GM18505 (cell line): ENCODE measurements at regions not wholly inside any gene's neighbourhood (a gene's known extent, or its start where the extent isn't known, plus 50 kb on each side); places are given as distances from the start of the nearest gene placed in this dataset.

Experiments
- ATAC-seq: cut with Tn5 transposase; IDR thresholded peaks from one replicate; pipeline ENCODE4 v1.9.1; 2021; ENCODE audit not compliant: unreplicated experiment
- POLR2A ChIP-seq: IDR thresholded peaks from 4 replicates; pipeline ENCODE4 v1.6.1; 2011; ENCODE audit warnings: borderline replicate concordance; ENCODE audit not compliant: insufficient read depth, insufficient read length; ENCODE audit errors: extremely low read depth

- TF ChIP-seq POLR2A, result no peak
- ATAC-seq, result no peak
Observed at GRCh38 chr7:67542916-67543315, 546.3 kb downstream of the TYW1 start.

DNA sequence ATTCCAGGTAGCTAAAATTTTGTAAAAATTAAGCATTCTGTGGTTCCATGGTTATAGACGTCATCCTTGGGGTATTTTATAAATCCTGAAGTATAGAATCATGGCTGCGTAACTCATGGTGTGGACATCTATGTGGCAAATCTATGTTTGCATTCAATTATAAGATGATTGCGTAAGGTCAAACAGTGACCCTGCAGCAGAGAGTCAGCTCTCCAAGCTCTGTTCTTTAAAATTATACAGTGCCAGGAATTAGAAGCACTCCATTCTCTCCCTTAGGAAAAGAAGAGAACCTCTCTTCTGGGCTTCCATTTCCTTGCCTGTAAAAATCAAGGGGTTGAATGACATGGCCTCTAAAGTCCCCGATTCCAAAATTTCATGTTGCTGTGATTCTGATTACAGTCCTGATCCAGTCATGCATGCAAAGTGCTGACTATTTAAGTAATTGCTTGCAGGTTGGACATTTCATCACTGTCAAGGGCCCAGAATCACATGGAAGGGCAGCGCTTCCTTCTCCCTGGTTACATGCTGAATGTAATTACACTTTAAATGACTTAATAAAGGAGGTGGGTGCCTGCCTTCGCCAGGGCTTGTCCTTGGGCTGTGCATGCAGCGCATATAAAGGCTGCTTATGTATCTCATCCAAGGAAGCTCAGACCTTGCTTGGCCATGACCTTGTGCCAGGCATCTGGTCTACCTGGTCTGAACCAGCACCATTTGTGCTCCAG lies 550.7 kb downstream of the TYW1 start:
- no peak for TF ChIP-seq POLR2A
- ATAC-seq, result no peak

DNA sequence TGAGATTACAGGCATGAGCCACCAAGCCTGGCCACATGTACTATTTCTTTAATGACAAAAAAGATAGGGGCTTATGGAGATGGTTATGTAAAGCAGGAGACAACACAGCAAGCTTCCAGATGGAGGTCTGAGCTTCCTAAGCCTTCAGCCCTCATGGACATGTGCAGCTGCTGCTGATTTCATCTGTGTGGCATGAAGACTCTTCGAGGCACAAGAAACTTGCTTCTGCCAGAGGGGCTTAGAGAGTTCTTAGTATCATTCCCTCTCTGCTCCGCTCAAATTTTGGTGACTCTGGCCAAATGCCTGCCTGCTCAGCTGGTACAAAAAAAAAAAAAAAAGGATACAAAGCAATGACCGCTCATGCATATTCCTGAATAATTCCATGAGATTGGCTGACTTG lies 552.5 kb downstream of the TYW1 start:
- ATAC-seq, result no peak
- TF ChIP-seq POLR2A, result no peak

DNA sequence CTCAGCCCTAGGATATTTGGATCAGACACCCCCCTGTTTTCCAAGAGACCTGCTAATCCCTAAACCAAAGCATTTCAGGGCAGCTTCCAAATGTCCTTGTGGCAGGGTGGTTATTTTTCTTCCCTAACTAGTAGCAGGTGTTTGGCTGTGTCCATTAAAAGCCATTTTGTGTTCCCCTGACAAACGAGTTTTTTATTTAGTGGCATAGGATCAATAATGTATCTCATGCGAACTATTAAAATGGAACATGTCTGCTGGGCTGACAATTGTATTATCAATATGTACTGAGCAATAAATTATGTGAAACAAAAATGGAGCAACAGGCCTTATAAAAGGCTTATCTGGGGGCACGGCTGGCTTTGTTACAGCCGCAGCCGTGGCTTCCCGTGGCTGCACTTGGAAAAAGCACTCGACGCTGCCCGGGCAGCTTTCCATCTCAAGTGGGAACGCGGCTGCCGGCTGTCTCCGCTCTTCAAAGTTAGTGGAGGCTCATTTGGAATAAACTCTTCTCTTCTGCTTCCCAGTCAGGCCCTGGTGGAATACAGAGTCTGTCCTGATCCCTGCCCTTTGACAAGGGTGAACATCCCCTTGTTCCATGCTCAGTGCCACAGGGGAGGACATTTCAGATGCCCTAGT lies 554.3 kb downstream of the TYW1 start:
- ATAC-seq, result no peak
- no peak for TF ChIP-seq POLR2A

DNA sequence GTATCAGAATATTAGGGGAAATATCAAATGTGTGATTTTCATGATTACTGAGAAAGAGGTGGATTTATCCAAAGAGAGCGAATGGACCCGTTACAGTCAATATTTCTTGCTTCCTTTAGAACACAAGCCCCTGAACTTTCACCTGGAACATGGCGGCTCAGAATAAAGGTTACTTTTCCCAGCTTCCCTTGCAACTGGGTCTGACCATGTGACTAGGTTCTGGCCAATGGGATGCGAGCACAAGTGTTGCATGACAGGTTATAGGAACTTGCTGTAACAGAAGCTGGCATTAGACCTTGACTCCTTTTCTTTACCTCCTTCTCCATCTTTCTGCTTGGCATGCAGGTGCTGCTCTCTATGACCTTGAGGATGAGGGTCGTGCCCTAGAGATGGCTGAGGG lies 556.1 kb downstream of the TYW1 start:
- ATAC-seq, result no peak
- TF ChIP-seq POLR2A, result no peak

DNA sequence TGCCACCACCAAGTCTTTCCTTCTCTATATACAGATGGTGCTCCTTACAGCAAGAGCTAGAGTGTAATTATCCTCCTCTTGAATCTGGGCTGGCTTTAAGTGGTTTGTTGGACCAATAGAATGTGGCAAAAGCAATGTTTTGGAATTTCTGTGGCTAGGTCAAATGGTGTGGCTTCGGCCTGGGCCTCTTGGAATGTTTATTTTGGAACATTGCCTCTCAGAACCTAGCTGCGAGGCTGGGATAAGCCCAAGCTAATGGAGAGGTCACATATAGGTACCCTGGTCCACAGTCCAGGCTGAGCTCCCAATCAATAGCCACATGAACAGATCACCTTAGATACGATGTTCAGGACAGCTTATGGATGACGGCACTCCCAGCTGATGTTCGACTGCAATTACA lies 556.7 kb downstream of the TYW1 start:
- no peak for TF ChIP-seq POLR2A
- ATAC-seq, result no peak

- ATAC-seq, result no peak
- no peak for TF ChIP-seq POLR2A
Observed at GRCh38 chr7:67554986-67555385, 558.4 kb downstream of the TYW1 start.

GRCh38 chr7:67564959-67565358 lies 568.3 kb downstream of the TYW1 start:
- no peak for TF ChIP-seq POLR2A
- no peak for ATAC-seq

- no peak for TF ChIP-seq POLR2A
- no peak for ATAC-seq
Observed at GRCh38 chr7:67566101-67566500, 569.5 kb downstream of the TYW1 start.

- no peak for ATAC-seq
- no peak for TF ChIP-seq POLR2A
Observed at GRCh38 chr7:67571026-67571545, 574.5 kb downstream of the TYW1 start.

DNA sequence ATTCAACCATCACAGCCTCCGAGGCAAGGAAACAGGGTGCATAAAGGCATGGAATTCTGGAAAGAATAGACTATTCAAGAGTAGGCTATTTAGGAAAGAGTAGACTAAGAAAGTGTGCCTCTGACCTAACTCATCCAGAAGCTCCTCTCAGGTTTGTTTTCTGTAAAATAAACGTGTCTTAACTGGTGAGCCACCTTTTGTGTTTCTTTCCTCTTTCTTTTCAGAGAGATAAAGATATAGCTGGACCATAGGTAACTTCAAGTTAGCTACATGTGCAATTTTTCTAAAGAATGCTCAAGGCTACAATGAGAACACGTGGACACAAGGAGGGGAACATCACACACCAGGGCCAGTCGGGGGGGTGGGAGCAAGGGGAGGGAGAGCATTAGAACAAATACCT lies 577.0 kb downstream of the TYW1 start:
- no peak for TF ChIP-seq POLR2A
- ATAC-seq, result no peak

DNA sequence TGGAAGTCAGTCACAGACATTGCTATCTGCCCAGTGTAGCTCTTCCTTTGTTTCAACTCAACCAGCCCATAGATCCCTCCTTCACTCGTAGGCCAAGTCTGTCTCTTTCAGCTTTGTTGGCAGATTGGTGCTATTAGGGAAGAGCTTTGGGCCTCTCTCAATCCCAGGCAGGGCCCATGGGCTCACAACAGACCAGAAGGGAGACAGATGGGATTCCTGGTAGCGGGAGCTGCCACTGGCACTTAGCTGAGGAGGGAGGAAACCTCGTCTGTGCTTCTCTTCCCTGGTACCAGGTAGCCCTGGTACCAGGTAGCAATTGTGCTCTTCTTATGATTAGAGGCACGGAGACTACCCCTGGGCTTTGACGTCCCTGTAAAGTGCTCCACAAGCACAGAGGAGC lies 592.0 kb downstream of the TYW1 start:
- no peak for TF ChIP-seq POLR2A
- ATAC-seq, result no peak

DNA sequence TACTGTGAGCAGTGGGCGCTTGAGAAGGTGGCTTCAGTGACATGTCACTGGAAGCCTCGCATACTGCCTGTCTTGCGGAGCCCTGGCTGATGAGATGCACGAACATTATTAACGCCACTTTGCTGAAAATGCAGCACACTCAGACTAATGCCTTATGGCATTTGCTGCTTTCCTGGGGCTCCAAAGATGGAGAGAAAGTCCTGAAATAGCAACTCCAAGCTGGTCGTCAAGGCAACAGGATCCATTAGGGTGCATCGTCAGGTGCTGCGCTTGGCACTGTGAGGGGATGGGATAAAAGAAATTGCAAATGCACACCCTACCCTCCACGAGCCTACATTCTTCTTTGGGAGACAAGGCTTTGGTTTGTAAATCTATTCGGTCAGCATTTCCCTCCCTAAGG lies 592.5 kb downstream of the TYW1 start:
- ATAC-seq, result no peak
- TF ChIP-seq POLR2A, result no peak

DNA sequence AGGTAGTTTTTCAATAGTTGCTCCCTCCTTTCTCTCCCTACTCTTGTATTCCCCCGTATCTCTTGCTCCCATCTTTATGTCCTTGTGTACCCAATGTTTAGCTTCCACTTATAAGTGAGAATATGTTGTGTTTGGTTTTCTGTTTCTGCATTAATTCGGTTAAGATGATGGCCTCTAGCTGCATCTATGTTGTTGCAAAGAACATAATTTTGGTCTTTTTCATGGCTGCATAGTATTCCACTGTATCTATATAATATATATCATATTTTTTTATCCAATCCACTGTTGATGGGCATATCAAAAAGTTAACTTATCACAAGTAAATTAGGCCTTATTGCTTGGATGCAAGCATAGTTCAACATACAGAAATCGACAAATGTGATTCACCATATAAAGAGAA lies 594.0 kb downstream of the TYW1 start:
- no peak for ATAC-seq

More for the DNA sequence above, 594.0 kb downstream of the TYW1 start:
- no peak for TF ChIP-seq POLR2A
